NCI-H524 treated with DMSO at 0.1 percent for 48 hours (cell line): ENCODE measurements at regions not wholly inside any gene's neighbourhood (a gene's known extent, or its start where the extent isn't known, plus 50 kb on each side); places are given as distances from the start of the nearest gene placed in this dataset.
"Not testable (repeated sequence)": the region's sequence is repeated elsewhere in the genome, so short reads cannot be mapped to it uniquely, and the experiment has no call there.

Experiments
- DNase-seq: peaks from one replicate; lab custom pipeline; 2025; lab: John Stamatoyannopoulos, UW

DNA sequence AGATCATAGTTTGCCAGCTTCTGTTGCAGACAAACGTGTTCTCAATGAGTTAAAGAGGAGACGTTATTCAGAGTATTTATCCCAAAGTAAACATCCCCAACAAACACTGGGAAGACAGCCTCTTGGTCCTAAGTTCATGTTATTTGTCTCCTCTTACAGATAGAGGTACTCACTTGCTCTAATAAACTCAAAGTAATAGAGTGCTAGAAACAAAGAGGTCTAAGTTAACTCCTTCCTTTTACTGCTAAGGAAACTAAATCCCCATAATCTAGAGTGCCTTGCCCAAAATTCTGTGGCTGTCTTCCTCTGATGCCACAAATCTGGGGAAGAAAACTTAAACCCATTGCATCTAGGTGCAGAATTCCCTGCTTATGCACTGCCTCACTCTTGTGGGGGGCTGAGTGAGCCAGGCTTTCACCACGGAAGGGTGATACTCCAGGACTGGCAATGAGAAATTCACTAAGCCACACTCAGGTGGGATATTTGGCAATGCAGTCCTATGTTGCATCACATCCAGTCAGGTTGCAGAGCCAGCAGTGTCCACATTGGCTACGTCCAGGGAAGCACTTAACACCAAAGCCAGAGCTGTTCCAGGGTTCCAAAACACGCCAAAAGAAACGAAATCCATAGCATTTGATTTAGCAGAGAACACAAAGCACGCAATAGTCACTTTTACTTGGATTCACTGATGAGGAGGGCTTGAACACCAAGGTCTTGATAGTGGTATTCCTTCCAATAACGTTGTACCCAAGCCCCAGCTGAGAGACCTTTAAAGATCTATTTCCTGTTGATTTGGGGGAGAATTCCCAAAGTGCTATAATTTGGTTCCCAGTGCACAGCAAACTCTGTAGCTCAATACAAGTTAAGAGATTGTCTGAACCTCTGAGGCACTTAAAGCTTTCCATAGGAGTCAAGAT, 81.0 kb upstream of the FOXQ1 start:
- DNase-seq, result no peak

DNA sequence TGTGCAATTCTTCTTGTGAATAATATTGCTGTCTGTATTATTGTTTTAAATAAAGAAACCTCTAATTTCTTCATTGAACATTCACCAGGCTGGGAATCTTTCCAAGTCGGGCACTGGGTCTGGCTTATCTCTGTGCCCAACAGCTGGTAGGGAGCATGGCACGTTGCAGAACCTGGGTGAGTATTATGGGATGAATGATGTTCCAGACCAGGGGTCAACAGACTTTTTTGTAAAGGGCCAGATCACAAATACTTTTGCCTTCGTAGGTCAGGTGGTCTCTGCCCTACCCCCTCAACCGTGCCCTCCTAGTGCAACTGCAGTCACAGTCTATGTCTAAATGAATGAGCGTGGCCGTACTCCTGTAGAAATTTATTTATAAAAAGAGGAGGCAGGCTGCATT, 81.6 kb upstream of the FOXQ1 start:
- no peak for DNase-seq

- DNase-seq, result no peak
Measured at GRCh38 chr6:1229808-1230207, 82.1 kb upstream of the FOXQ1 start.

DNA sequence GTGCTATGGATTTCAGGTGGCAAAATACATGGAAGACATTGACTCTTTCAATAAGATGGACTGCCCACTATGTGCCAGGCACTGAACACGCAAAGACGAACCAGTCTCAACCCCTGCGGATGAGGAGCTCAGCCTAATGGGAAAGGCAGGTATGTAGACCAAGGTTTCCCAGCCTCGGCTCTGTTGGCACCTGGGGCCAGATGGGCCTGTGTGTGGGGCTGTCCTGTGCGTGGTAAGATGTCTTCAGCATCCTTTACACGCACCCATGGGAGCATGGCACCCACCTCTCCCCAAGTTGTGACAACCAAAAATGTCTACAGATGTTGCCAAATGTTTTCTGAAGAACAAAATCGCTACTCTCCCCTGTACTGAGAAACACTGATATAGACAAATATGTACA, 82.6 kb upstream of the FOXQ1 start:
- no peak for DNase-seq

- DNase-seq, result no peak
Measured at GRCh38 chr6:1228754-1229191, 83.1 kb upstream of the FOXQ1 start.

- no peak for DNase-seq
Measured at GRCh38 chr6:1227935-1228753, 83.8 kb upstream of the FOXQ1 start.

DNA sequence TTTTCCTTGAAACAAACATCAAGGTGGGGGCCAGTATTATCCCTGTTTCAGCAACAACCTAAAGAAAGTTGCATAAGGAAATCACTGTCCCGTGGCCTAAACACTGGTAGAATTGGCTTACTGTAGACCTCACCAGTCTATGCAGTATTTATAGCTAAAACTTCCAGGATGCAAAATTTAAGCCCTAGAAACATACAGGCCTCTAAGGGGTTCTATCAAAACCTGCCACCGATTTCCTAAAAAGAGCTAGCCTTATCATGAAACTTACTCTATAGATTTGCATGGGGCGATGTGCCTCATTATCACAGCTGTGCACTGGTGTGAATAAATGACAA, 84.3 kb upstream of the FOXQ1 start:
- DNase-seq, result no peak

DNA sequence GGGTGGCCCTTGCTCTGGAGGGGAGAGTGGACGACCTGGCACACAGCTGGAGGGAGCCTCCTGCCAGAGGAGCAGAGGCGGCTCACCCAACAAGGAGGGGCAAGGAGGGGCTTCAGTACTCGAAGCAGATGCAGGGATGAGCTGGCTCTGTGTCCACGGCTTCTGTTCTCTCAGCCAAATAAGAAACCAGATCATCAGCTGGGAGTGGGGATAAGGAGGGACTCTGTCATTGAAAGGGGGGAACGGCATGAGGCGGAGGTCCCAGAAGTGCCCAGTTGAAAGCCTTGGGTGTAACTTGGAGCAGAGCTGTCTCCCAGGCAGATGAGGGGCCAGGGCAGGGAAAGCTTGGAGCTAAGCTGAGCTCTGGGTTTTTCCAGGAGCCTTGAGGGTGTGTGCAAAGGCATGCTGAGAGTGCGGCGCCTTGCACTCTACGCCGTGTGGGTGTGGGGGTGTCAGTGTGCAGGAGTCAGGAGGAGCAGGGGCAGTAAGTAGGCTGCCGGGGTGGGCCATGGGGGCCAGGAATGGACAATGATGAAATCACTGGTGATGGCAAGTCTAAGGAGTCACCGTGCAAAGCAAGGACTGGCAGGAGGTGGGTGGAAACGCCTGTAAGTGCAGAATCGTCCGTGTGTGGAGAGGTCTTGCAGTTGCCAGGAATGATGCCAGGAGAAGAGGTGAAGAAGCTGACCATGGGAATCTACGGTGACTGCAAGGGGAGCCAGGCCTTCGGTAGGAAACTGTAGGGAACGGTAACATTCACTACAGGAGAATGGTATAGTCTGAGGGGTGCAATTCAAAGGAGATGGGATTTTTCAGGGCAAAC, 85.4 kb upstream of the FOXQ1 start:
- DNase-seq, result no peak

- no peak for DNase-seq
Measured at GRCh38 chr6:1224514-1224913, 87.4 kb upstream of the FOXQ1 start.

DNA sequence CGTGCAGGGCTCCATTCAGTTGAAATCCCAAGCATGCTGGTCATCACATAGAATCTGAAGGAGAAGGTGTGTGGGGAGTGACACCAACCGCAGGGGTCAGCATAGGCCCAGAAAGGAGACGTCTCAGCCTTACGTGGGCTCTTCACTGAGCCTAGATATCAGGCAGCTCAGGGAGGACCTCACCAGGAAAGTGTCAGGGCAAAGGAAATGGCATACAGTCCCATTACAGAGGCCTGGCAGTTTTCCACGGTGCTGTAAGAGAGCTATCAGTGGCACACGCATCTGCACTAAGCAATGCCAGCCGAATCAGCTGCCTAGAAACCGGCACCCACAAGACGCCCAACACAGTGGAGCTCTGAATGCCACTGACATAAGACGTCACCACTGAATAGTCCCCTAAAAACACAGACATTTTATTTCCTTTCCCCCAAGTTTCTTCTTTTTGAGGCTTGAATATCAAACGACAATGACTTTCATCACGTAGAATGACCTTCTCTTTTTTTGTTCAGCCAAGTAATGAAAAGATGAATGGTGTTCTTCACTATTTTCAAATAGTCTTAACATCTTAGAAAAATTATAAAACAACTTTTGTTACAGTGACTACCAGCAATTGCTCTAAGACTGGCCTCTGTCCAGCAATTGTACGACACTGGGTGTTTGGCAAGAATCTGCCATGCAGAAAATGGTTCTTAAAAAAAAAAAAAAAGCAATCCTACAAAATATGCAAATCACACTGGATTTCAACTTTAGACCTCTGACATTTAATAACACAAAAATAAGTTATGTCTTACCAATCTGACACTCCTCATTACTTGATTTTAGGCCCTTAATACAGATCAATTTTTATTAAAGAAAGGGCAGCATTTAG, 88.9 kb upstream of the FOXQ1 start:
- DNase-seq, result no peak

DNA sequence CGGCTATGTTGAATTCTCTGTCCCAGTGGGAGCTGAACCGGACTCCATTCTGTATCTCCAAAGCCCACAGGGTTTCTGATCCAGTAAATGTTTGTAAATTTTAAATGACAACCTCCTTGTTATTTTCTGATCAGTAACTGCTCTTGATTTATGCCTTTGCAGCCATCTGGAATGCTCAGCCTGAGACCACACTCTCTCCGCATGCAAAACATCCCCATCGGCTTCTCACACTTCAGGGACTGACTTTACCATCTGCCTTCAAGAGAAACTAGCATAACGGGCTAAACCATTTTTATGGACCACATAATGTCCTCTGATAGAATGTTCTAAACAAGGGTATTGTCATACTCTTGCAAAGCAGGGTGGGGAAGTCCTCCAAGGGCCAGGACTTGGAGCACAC, 94.5 kb upstream of the FOXQ1 start:
- no peak for DNase-seq

DNA sequence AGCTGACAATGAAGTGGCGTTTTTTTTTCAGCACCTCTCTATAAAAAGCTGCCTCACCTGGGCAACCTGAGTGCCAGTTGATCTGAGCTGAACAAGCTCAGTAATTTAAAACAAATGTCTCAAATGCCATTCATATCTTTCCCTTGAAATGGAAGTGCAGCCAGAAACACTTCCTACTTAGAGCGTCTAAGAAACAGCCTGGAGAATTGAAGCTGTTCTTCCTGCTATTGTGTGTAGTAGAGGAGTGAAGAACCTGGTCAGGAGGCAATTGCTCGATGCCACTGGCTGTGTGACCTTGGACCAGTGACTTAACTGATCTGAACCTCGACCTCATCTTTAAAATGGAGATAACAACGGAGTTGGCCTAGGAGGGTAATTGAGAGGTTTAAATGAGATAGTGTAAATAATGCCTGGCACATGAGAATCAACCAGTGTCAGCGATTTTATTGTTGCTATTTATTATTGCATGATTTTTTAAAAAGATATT, 95.4 kb upstream of the FOXQ1 start:
- no peak for DNase-seq

DNA sequence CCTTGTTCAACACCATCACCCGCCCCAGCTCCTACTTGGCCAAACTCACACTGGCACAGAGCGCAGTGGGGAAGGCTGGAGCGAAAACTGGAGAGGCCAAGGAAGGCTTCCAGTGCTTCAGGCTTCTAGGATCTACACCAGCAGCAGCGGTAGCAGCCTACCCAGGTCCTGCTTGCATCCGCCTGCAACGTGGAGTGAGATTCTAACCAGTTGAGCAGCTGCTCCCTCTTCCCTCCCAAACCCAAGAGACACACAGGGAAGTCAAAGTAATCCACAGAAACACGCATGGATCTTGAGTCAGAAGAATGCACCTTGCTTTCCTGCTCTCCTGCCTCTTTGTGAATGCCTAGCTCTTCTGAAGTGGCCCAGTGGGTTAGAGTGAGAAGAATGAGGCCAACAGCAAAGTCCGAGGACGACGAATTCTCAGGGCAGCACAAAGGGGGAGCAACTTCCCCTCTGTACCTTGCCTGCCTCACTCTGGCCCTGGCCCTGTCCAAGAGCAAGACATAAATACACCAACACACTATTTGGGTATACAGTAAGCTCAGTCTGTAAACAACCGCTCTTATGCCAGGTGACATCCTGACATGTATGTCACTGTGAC, 95.9 kb upstream of the FOXQ1 start:
- DNase-seq, result no peak

GRCh38 chr6:1215023-1215422, 96.9 kb upstream of the FOXQ1 start:
- no peak for DNase-seq

DNA sequence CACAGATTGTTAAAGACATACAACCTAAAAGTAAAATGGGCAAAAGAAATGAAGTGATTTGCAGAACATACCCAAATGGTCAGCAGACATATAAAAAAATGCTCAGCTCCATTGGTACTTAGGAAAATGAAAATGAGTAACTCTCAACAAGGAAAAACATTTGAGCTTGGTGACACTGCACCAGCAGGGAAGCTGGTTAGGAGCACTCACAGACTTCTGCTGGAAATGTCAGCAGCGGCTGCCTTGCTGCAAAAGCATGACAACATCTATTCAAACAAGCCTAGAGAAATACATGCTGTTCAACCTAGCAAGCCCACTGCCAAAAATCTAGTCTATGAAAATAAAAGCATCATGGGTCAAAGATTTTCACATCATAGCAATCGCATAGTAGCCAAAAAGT, 99.0 kb upstream of the FOXQ1 start:
- DNase-seq, result no peak

GRCh38 chr6:1212138-1212537, 99.8 kb upstream of the FOXQ1 start:
- DNase-seq, result not testable (repeated sequence)

DNA sequence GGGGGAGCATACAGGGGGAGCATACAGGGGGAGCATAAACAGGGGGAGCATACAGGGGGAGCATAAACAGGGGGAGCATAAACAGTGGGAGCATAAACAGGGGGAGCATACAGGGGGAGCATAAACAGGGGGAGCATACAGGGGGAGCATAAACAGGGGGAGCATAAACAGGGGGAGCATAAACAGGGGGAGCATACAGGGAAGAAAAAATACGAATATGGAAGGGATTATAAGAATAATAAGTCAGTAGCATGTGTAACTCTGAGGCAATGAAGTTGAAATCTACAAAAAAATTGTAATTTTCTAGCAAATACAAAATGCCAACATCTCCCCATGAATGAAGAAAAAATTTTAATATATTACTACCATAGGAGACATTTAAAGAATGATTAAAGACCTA, 101.3 kb upstream of the FOXQ1 start:
- not testable (repeated sequence) for DNase-seq

GRCh38 chr6:1208876-1209275, 103.0 kb upstream of the FOXQ1 start:
- no peak for DNase-seq

DNA sequence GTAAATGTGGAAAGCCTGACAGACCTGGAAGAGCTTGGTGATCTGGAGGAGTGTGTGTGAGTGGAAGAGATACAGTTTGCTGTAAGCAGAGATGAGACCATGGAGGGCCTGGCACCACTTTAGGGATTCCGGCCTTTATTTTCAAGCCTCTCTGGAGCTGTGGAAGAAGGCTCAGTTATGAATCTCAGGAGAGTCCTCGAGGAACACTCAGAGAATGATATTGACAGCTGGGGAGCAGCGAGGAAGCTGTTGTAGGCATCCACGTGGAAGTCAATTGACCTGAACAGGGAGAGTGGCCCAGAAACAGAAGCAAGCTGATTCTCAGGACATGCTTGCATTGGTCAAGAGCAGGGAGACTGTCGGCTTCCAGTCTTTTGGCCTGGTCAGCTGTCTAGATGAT, 108.4 kb upstream of the FOXQ1 start:
- DNase-seq, result no peak

DNA sequence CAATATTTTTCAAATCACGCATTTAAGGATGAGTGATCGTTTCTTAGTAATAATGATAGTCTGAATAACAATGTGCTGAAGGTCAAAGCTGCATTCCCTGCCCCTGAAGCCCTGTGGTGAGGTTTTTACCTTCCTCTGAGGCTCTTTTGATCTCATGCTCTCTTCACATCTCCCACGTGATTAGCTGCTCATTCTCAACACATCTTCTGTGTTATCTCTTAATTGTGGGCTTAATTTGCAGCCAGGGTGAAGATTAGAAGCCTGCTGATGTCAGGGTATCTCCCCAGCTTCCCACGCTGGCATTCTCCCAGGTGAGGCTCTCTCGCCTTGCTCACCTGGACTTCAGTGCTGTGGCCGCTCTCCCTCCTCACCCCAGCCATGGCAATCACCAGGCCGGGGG, 109.7 kb upstream of the FOXQ1 start:
- no peak for DNase-seq
